NCI-H2196 (cell line): ENCODE measurements at regions not wholly inside any gene's neighbourhood (a gene's known extent, or its start where the extent isn't known, plus 50 kb on each side); places are given as distances from the start of the nearest gene placed in this dataset.
"Not testable (repeated sequence)": the region's sequence is repeated elsewhere in the genome, so short reads cannot be mapped to it uniquely, and the experiment has no call there.

Experiments
- DNase-seq: peaks from one replicate; lab custom pipeline; 2025; ENCODE audit not compliant: unreplicated experiment; lab: John Stamatoyannopoulos, UW

DNA sequence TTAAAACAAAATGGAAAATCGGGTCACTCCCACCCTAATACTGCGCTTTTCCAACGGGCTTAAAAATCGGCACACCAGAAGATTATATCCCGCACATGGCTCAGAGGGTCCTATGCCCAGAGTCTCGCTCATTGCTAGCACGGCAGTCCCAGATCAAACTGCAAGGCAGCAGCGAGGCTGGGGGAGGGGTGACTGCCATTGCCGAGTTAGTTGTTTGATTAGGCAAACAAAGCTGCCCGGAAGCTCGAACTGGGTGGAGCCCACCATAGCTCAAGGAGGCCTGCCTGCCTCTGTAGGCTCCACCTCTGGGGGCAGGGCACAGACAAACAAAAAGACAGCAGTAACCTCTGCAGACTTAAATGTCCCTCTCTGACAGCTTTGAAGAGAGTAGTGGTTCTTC lies 100.7 kb upstream of the KLHL1 start:
- DNase-seq, result not testable (repeated sequence)

DNA sequence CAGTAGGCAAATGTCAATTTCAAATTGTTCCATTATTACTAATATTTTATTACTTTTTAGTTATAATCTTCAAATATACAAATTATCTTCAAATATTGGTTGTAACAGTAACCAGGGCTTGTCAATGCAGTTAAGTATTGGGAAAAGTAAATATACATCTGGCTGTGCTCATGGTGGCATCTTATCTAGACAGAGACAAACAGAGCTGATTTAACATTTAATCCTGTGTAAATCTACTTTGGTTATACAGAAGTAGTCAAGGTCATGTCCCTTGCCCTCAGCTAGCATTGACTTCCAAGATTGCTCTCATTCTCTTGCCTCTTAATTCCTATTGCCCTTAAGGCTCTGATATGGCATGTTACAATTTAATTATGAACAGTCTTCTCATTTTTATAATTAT lies 98.4 kb upstream of the KLHL1 start:
- DNase-seq, result no peak

DNA sequence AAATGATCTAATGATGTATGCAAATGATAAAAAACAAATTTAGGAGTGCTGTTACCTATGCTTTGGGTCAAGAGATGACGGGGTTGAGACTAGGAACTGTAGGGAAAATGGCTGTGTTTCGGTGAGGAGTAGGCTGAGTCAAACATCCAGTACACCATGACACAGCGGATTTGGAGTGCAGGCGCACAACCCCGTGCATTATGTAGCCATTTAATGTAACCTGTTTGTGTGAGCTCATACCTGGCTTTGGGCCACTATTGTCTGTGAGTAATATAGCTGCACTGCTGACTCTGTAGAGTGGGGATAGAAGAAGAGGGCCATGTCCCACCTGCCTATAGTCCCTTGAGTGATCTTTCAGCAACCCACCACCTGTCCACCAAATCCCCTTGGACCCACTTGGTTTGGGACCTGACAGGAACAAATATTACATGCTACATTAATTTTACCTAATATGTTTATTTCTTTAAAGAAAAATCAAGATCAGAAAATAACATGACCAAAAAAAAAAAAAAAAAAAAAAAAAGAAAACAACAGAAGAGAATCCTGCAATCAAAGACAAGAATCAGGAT lies 95.5 kb upstream of the KLHL1 start:
- DNase-seq, result no peak

DNA sequence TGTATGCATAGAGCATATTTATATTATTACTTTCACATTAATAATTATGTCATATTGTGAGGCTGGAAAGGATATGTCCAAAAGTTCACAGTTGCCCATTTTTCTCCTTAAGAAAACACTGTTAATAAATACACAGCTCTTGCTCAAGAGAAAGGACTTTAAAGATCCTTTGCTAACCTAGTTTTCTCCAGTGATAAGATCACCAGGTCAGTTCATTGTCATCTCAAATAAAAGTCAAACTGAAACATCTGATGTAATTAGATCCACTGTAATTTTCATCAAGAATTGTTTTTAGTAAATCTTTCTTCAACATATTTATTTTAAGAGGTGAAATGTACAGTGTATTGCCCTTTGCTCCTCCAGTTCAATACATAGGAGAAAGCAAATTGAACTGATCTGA lies 82.8 kb upstream of the KLHL1 start:
- no peak for DNase-seq

DNA sequence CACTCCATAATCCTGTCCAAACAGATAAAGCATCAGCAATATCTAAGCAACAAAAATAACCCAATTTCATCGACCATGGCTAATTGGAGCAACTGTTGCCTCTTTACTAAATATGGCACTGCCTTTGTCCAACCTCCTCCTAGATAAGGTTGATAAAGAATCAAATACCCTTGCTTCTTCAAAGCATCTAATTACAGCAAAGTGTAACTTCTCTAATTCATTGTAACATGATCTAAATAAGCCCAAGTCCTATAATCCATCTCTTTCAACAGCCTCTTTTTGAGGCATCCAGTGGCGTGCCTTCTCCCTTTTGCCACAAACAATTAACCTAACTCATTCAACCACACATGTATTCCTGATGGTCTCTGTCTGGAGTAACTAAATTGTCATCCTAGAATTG lies 81.7 kb upstream of the KLHL1 start:
- no peak for DNase-seq

DNA sequence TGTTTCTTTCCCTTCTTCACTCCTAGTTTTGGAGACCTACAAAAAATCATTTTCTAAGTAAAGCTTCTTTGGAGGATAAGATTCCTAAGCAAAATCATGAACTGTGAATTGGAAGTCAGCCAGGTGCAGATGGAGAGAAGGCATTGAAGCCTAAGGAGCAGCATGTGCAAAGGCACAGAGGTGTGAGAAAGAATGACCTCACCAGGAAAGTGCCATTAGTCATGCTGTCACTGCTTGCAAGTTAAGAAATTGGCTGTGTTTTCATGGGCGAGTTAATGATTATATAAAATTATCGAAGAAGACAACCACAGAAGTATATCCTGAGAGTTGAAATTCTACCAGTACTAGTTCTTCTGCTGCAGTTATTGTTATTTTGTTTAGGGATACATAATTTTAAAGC lies 80.3 kb upstream of the KLHL1 start:
- DNase-seq, result no peak

DNA sequence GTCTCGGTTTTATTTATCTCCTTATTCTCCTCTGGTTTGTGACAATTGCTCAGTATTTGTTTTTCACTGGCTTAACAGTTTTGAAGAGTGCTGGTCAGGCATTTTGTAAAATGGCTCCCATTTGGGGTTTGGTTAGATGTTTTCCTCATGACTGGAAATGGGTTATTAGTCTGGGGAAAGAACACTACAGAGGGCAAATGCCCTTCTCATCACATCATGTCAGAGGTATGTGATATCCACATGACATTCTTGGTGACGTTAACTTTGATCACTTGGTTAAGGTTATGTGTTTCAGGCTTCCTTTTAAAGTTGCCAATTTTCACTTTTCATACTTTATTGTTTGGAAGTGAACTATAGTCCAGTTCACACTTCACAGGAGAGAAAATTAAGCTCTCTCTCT lies 74.8 kb upstream of the KLHL1 start:
- no peak for DNase-seq
